Nephron progenitor cell (in vitro differentiated cells): ENCODE measurements at regions not wholly inside any gene's neighbourhood (a gene's known extent, or its start where the extent isn't known, plus 50 kb on each side); places are given as distances from the start of the nearest gene placed in this dataset.
A peak's percentile ranks its signal among the peaks of the same experiment; 100 is the strongest.
"Not testable (repeated sequence)": the region's sequence is repeated elsewhere in the genome, so short reads cannot be mapped to it uniquely, and the experiment has no call there.

ENCODE experiments used
- DNase-seq: peaks from one replicate; pipeline ENCODE4 v3.0.0; 2021
- H3K27ac Mint-ChIP-seq: 2 replicates; pipeline ENCODE4 v1.8.0; 2021; ENCODE audit warnings: mild to moderate bottlenecking, moderate library complexity, mixed read lengths
- H3K27me3 Mint-ChIP-seq: 2 replicates; pipeline ENCODE4 v1.8.0; 2021; ENCODE audit warnings: mild to moderate bottlenecking, low read depth, mixed read lengths; ENCODE audit not compliant: poor library complexity
- H3K36me3 Mint-ChIP-seq: 2 replicates; pipeline ENCODE4 v1.8.0; 2021; ENCODE audit warnings: low read depth, mixed read lengths
- H3K4me1 Mint-ChIP-seq: 2 replicates; pipeline ENCODE4 v1.8.0; 2021; ENCODE audit warnings: mixed read lengths
- H3K4me3 Mint-ChIP-seq: 2 replicates; pipeline ENCODE4 v1.8.0; 2021; ENCODE audit warnings: mild to moderate bottlenecking, moderate library complexity, mixed read lengths
- H3K9me3 Mint-ChIP-seq: 2 replicates; pipeline ENCODE4 v1.8.0; 2021; ENCODE audit warnings: mild to moderate bottlenecking, moderate library complexity, mixed read lengths
- TF ChIP-seq, protein P1 (sequence below): fragments of 200-600 bp; sonication (generic); IDR thresholded peaks from 2 replicates; pipeline ENCODE4 v1.5.0; 2021; ENCODE audit warnings: antibody characterized with exemption

- H3K4me3 Mint-ChIP-seq, result no peak overlapping the region
- H3K27ac Mint-ChIP-seq, result peak overlapping the region; percentile 94
Measured at GRCh38 chr2:54030806-54031205, 60.0 kb upstream of the PSME4 start.

DNA sequence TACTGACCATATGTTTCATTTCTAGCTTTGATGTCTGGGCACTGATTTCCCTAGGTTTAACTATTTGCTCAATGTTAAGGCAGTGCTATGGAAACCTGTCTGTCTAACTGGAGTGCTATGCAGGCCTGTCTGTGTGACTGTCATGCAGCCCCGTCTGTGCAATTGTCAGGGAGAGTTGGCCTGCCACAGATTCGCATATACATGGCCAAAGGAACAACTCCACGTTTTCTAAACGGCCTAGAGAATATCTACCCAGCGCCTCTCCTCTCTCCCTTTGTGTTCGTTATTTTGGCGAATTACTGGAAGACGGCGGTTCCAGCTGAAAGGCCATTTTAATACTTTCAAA, 59.6 kb upstream of the PSME4 start:
- no peak for DNase-seq
- Mint-ChIP-seq H3K27ac (peak overlapping the region; percentile 94), H3K4me1 (peaks cover 54% of the 10 kb centered on the region)

More at GRCh38 chr2:54030806-54031205, 60.0 kb upstream of the PSME4 start:
- peaks cover 25% of the 10 kb centered on the region for H3K36me3 Mint-ChIP-seq
- peaks cover 35% of the 10 kb centered on the region for H3K9me3 Mint-ChIP-seq
- TF ChIP-seq, protein P1, sequence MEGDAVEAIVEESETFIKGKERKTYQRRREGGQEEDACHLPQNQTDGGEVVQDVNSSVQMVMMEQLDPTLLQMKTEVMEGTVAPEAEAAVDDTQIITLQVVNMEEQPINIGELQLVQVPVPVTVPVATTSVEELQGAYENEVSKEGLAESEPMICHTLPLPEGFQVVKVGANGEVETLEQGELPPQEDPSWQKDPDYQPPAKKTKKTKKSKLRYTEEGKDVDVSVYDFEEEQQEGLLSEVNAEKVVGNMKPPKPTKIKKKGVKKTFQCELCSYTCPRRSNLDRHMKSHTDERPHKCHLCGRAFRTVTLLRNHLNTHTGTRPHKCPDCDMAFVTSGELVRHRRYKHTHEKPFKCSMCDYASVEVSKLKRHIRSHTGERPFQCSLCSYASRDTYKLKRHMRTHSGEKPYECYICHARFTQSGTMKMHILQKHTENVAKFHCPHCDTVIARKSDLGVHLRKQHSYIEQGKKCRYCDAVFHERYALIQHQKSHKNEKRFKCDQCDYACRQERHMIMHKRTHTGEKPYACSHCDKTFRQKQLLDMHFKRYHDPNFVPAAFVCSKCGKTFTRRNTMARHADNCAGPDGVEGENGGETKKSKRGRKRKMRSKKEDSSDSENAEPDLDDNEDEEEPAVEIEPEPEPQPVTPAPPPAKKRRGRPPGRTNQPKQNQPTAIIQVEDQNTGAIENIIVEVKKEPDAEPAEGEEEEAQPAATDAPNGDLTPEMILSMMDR, result no peak
- H3K27me3 Mint-ChIP-seq, result no peaks in the 10 kb centered on the region
- no peak for DNase-seq
- peaks cover 49% of the 10 kb centered on the region for H3K4me1 Mint-ChIP-seq

DNA sequence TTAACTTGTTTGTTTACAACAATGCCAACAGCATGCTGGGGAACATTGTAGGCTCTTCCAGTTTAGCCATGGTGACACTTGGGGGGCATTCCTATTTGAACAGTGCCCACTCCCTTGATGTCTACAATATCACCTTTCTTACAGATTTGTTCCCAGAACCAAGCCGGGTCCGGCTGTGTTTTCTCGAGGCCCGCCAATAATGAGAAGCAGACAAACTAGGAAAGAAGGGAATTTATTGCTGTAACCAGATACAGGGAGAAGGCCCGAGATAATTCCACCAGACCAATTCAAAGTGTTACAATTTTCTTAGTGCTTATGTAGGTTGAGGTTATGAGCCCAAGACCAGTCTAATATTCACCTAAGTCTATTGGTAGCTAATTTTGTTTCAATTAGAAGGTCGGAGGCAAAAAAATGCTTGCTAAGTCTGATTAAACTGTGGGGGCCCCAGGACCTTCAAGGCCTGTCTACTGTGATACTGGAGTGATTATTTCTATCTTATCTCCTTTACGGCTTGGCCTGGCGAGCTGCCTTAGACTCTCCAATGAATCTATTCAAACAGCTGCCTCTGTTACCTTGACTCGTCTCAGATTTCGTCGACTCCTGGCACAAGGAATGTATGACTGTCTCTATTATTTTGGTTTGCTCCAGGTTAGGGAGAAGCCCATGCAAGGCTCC, 59.1 kb upstream of the PSME4 start:
- TF ChIP-seq, protein P1, result no peak
- H3K27me3 Mint-ChIP-seq, result no peaks in the 10 kb centered on the region
- peaks cover 45% of the 10 kb centered on the region for H3K9me3 Mint-ChIP-seq
- peaks cover 56% of the 10 kb centered on the region for H3K4me1 Mint-ChIP-seq
- H3K27ac Mint-ChIP-seq, result peak overlapping the region; percentile 94
- peak; percentile 10 for DNase-seq
- peaks cover 34% of the 10 kb centered on the region for H3K36me3 Mint-ChIP-seq
- peak overlapping the region; percentile 35 for H3K4me3 Mint-ChIP-seq

More for the DNA sequence above, 59.6 kb upstream of the PSME4 start:
- TF ChIP-seq, protein P1, result no peak
- peaks cover 28% of the 10 kb centered on the region for H3K36me3 Mint-ChIP-seq
- H3K9me3 Mint-ChIP-seq, result peaks cover 39% of the 10 kb centered on the region
- no peaks in the 10 kb centered on the region for H3K27me3 Mint-ChIP-seq
- no peak overlapping the region for H3K4me3 Mint-ChIP-seq

DNA sequence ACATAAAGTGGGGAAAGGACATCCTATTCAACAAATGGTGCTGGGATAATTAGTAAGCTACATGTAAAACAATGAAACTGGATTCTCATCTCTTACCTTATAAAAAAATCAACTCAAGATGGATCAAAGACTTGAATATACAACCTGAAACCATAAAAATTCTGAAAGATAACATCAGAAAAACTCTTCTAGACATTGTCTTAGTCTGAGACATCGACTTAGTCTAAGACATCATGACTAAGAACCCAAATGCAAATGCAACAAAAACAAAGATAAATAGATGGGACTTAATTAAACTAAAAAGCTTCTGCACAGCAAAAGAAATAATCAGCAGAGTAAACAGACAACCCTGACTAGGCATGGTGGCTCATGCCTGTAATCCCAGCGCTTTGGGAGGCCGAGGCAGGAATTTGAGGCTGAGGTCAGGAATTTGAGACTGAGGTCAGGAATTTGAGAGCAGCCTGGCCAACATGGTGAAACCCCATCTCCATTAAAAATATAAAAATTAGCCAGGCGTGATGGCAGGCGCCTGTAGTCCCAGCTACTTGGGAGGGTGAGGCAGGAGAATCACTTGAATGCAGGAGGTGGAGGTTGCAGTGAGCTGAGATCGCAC, 54.8 kb upstream of the PSME4 start:
- peaks cover 56% of the 10 kb centered on the region for H3K9me3 Mint-ChIP-seq
- H3K4me1 Mint-ChIP-seq, result peaks cover 51% of the 10 kb centered on the region
- H3K27ac Mint-ChIP-seq, result peak overlapping the region; percentile 47
- not testable (repeated sequence) for DNase-seq, H3K27me3 Mint-ChIP-seq, H3K4me3 Mint-ChIP-seq
- H3K36me3 Mint-ChIP-seq, result peaks cover 48% of the 10 kb centered on the region

DNA sequence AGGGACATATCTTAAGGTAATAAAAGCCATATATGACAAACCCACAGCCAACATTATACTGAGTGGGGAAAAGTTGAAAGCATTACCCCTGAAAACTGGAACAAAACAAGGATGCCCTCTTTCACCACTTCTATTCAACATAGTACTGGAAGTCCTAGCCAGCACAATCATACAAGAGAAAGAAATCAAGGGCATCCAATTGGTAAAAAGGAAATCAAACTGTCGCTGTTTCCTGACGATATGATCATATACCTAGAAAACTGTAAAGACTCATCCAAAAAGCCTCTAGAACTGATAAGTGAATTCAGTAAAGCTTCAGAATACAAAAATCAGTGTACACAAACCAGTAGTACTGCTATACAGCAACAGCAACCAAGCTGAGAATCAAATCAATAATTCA, 53.8 kb upstream of the PSME4 start:
- Mint-ChIP-seq H3K27ac (no peak overlapping the region), H3K36me3 (peaks cover 48% of the 10 kb centered on the region), H3K4me1 (peaks cover 41% of the 10 kb centered on the region), H3K9me3 (peaks cover 56% of the 10 kb centered on the region), H3K27me3 (no peaks in the 10 kb centered on the region), H3K4me3 (no peak overlapping the region)
- TF ChIP-seq, protein P1, result no peak
- no peak for DNase-seq

DNA sequence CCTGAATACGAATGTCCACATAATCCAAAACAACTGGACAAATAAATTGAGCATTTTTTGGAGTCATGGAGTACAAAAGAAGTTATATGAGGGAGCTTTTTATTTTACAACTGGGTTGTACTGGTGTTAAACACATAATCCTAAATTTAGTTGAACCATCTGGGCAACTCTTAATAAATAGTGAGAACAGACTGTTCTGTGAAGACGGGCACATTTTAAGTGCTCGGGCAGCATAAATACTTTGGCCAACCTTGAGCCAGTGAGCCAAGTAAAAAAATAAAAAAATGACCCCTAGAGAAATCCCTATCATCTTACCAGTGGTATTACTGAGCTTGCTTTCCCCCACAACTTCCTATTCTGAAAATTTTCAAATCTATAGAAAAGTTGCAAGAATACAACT, 50.9 kb upstream of the PSME4 start:
- TF ChIP-seq, protein P1, result no peak
- Mint-ChIP-seq H3K4me3 (no peak overlapping the region), H3K9me3 (peaks cover 50% of the 10 kb centered on the region), H3K27me3 (no peaks in the 10 kb centered on the region), H3K27ac (no peak overlapping the region), H3K36me3 (peaks cover 53% of the 10 kb centered on the region), H3K4me1 (peaks cover 15% of the 10 kb centered on the region)
- no peak for DNase-seq
